ENCODE measurements at regions not wholly inside any gene's neighbourhood (a gene's known extent, or its start where the extent isn't known, plus 50 kb on each side); places are given as distances from the start of the nearest gene placed in this dataset.
"Not testable (repeated sequence)": the region's sequence is repeated elsewhere in the genome, so short reads cannot be mapped to it uniquely, and the experiment has no call there.

DNA sequence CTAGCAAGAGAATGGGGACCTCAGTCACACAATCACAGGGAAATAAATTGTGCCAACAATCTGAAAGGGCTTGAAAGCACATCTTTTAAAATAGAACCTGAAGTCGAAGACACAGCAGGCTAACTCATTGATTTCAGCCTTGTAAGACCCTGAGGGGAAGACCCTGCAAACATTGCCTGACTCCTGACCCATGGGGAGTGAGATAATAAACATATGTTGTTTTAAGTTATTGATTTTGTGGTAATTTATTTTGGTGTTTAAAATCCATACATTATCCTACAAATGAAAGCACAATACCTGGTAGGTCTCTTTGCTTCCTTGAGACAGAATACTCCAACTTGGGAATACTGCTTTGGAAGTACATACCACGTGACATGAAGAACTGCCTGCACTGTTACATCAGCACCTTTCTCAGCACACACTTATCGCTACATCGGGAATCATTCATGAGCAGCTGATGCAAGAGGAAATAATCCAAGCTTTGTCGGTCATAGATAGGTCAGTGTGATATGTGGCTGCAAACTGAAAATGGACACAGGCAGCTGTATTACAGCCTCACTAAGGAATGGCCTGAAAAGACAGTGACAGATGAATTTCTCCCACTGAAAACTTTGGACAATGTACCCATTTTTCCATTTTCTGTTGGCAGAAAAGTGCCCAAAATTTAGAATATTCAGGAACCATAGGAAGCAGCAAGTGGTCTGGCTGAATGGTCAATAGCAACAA lies 494.5 kb upstream of the MAP2 start:
- intact Hi-C loops (cut with micrococcal nuclease) = no loop called here

DNA sequence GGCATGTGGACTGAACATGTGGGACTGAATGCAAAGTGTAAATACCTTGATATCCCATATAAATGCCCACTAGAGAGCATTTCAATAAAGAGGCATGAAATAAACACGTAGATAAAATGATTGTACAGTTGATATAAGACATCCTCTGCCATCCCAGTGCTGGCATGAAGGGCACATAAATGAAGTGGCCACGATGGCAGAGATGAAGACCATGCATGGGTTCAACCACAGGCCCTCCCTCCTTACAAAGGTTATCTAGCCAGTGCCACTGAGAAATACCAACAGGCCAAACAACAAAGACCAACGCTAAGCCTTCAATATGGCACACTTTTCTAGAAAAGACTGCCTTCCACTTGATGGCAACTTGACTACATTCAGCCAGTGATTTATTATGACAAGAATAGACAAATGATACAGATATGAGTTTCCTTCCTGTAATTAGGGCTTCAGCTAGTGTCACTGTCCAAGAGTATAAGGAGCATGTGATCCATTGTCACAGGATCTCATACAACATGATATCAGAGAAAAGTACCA lies 493.9 kb upstream of the MAP2 start:
- intact Hi-C loops (cut with micrococcal nuclease) = no loop called here

DNA sequence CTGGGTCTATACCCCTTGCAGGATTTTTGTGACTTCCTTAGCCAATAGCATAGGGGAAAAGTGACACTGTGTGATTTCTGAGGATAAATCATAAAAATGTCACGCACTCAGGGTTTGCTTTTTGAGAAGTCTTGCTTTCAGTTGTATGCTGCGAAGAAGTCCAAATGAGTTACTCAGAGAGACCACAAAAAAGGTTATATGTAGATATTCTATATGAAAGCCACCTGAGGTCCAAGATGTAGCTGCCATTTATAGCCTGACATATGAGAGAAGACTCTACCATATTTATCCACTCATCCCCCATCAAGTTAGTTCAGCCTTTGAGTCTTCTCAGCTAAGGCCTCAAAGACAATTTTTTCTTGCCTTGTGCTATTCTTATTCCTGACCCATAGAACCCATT lies 488.3 kb upstream of the MAP2 start:
- intact Hi-C loops (cut with micrococcal nuclease) = no loop called here

DNA sequence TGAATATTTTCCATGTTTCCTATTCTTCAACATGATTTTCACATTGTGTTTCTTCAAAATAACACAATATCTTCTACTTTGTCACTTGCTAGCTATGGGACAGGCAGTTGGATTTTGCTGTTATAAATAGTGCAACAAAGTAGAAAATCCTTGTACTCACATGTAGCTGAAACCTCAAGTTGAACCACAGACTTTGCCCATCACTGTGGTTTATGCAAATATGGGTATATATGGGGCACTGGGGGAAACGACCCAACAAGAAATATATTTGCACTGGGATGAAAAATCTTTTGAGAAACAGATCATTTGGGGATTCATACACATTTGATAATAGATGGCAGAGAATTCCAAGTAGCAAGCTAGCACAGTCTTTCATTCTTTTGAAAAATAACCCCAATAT lies 486.3 kb upstream of the MAP2 start:
- intact Hi-C loops (cut with micrococcal nuclease) = no loop called here

DNA sequence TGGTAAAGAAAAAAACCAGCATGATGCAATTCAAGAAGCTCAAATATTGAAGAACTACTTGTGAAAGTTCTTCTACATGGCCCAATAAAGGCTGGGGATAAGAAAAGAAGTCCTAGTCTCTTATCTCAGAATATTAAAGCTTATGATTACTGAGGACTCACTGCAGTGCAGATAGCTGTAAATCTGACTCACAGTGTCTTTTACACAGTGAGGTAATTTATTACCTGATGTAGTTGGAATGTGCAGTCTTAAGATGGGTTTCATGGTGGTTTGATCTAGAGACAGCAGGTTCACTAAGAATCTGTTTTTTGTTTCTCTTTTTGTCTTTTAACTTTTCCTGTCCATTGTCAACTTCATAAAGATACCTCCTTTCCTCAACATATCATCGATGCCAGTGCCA lies 484.0 kb upstream of the MAP2 start:
- intact Hi-C loops (cut with micrococcal nuclease) = no loop called here

DNA sequence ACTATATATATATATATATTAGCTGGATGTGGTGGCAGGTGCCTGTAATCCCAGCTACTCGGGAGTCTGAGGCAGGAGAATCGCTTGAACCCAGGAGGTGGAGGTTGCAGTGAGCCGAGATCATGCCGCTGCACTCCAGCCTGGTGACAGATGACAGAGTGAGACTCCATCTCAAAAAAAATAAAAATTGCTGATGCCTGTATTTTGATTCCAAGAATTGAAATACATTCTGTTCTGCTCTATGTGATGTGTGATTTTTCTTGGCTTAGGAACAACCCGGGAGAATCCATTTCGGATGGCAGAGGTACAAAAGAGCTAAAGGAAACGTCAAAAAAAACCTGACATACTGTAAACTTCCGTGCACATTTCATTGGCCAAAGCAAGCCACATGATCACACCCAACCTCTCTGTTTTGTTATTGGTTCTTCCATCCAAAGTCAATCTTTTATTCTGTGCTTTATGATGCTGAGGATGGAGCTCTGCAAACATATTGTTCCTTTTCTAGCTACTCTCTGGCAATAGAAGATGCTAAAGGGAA lies 478.1 kb upstream of the MAP2 start:
- intact Hi-C loops (cut with micrococcal nuclease) = no loop called here

DNA sequence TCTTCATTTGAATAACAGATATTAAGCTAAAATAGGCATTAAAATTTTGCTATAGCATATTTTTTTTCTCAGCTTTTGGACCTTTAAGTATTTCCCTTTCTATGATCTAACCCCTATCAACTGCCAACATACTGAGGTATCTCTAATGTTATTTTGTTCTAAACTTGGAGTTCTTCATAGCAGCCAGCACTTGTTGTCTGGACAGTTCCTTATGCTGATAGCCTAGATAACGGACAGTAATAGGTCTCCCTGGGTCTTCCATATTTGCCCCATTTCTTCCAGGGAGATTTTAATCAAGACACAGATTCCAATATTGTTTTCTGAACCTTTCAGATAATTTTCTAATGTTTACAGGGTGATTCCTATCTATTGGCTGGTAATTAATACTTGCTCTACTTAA lies 475.8 kb upstream of the MAP2 start:
- intact Hi-C loops (cut with micrococcal nuclease) = no loop called here

DNA sequence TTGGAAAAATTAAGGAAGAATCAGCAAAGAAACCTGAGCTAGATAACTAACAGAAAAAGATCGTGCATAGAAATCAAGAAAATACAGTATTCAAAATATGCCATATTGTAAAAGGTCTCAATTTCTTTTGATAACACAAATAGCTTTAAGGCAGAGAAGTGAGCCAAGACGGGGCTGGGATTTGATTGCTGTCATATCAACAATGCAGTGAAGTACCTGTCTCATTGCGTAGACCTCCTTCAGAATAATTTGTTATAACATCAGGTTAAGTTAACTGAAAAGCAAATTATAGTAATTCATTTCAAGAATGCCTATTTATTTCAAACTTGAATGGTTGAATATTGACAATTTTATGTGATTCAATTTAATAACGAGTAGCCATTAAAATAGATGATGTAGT lies 453.8 kb upstream of the MAP2 start:
- intact Hi-C loops (cut with micrococcal nuclease) = no loop called here

DNA sequence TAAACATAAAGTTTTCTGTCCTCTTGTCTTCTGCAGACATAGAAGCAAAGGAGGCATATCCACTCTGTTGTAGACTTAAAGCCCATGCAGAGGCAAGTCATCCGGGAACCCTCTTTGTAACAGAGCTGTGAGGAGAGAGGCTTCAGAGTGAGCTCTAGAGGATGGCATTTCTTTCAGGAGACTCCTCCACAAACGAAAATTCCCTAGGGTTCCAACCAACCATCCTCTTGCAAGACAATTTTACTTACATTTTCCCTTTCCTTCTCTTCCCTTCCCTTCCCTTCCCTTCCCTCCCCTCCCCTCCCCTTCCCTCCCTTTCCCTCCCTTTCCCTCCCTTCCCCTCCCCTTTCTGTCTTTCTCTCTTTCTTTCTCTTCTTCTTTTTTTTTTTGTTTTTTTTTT lies 446.3 kb upstream of the MAP2 start:
- intact Hi-C loops (cut with micrococcal nuclease) = no loop called here

DNA sequence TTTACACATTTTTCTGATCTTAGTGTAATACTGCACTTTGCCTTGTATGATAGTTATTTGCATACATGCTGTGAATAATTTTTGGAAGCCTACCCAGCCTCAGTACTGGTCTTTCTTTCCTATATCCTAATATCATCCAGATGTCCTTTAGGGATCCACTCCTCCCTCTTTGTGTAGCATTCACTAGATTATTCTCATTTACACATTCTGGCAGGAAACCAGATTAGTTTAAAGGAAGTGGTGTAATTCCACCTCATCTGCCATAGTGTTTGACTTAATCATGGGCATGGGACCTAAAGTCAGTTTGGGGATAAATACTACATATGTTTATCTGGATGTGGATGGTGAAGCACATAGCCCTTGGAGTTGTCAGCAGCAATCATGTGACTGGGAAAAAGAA lies 444.9 kb upstream of the MAP2 start:
- intact Hi-C loops (cut with micrococcal nuclease) = no loop called here

DNA sequence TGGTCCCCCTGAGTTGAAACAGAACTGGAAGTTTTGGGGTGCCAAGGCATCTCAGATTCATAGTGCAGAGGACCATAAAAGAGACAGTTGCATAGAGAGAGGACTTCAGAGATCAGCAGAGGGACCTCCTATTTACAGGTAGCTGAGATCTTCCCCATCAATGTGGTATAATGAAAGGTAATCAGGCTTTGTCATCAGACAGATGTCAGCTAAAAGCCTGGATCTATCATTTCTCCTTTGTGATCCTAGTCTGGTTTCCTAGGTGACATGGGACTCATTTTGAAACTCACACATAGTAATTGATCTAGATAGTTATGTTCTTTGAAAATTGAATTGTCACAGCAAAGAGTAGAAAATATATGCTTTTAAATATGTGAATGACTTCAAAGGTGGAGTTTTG lies 443.5 kb upstream of the MAP2 start:
- intact Hi-C loops (cut with micrococcal nuclease) = no loop called here

DNA sequence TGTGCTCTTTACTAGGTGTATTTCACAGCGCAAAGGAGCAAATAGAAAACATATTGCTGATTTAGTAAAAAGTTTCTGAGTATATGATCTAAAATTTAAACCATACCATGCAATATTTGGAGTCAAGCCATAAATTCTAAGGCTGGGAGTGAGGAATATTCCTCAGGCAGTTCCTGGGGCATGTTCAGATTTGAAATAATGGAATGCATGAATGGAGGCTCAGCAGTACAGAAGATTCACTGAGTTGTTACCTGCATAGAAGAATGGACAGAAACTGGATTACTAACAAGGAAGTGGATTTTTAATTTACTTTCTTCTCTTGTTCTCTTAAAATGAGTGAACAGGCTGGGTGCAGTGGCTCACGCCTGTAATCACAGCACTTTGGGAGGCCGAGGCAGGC lies 441.0 kb upstream of the MAP2 start:
- intact Hi-C loops (cut with micrococcal nuclease) = no loop called here

DNA sequence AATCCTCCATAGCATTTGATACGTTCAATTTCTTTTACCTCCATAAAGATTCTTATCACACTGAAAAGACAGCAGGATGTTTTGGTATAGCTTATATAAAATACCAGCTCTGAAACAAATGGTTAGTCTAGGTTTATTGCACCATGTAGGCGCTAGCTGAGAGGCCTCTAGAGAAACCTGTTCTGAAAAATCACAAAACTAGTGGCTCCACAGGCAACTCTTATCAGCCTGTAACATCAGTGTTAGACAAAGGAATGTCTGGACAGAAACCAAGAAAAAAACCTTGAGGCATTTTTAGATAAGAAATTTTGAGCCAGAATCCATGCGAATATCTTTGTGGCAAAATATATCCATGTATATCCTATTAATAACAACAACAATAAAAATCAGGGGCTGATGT lies 440.4 kb upstream of the MAP2 start:
- intact Hi-C loops (cut with micrococcal nuclease) = no loop called here

DNA sequence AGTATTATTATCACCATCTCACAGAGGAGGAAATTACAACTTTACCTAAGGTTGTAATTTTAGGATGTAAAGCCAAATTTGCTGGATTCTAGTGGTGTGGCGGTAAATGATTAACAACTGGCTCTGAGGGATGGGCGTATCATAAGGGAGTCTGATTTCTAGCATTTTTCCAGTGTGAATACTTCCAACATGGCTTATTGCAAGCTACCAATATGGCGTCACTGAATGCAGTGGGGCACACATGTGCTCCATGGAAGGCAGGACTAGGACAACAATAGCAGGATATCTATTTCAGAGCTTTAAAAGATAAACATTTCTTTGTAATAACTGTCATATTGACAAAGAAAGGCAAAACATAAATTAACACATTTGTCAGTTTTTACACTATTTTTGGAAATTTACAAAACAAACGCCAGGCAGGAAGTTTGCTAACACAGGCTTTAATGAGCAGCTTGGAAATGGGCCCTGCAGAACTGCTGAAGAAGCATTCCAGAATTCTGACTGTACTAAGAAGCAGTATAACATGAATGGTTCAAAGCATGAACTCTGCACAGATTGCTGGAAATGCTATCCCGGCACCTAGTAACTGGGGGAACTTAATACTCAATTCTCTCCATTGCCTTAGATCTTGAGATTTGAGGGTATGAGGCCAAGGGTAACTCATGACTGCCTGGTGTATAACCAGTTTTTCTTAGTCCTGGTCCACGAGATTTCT lies 439.3 kb upstream of the MAP2 start:
- intact Hi-C loops (cut with micrococcal nuclease) = no loop called here

DNA sequence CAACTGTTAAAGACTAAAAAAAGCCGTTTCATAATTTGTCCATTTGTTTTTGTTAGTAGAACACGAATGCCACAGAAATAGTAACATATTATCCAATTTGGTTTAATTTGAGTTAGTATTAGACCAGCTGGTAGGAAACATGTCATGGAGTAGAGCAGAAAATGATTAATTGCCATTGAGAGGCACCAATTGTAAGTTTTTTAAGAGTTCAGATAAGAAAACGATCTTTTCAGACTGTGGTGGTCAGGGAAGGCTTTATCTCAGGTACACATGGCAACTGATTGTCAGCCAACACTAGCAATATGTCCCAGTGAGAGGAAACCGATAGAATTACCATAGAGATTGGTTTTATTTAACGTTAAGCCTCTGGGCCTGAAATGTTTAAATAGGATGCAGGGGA lies 438.2 kb upstream of the MAP2 start:
- intact Hi-C loops (cut with micrococcal nuclease) = no loop called here

DNA sequence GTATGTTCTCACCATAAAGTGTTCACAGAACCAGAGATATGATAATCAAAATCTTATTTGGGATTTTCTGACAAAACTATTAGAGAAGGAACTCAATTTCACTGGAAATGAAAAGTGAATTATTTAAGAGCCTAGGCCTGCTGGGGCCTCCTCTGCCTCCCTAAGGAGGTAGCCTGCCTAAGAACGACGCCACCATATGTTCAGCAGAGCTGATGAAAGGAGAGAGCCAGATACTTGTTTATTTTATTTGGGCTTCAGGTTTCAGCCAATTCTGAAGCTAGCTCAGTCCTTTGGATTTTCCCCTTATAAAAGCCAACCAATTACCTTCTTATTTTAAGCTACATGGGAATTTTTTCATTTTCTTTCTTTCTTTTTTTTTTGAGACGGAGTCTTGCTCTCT lies 433.1 kb upstream of the MAP2 start:
- intact Hi-C loops (cut with micrococcal nuclease) = no loop called here

DNA sequence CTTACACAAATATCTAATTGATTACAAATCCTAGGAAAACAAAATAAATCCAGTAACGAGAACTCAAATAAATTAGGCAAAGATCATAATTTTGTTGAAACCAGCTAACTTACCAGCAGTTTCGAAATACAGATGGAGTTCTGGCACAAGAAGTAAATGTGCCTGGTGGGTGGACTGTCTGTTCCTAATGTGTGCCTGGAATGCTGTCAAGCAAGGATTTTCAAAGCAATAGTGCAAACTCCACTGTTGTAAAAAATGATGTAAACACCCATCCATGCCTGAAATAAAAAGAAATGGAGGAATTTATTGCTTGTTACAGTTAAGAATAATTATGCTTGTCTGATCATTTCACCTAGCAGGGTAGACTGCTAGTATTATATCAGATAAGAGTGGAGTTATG lies 423.9 kb upstream of the MAP2 start:
- intact Hi-C loops (cut with micrococcal nuclease) = no loop called here

DNA sequence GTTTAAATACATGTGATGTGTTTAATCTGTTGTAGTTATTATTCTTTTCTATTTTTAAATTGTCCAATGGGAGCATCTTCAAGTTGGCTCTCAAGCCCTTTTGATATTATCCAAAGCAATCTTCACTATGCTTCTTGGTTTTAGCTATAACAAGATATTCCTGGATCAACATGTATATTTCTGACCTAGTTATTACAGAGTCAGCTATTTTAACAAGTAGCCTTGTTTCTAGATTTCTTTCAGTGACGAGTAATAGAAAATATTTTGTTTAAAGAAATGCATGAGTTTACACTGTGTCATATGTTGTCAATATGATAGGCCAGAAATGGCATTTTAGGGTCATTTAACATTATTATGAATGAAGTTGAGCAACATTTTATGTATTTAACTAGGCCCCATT lies 421.8 kb upstream of the MAP2 start:
- intact Hi-C loops (cut with micrococcal nuclease) = no loop called here

DNA sequence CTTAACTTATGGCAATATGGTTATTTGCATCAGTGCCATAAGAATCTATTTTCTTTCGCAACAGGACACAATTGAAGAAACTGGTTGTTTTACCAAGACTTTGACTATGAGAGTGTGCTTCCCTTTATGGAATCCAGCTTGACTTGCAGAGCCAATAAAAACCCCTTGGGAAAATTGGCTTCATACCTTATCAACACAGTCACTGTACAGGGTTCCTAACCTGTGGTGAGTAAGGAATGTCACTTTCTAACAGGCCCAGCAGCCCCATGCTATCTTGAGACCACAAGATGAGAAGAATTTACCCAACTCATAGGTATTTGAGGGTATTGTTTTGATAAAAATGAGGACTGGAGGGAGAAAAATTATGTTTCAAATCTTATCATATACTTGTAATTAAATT lies 418.5 kb upstream of the MAP2 start:
- intact Hi-C loops (cut with micrococcal nuclease) = no loop called here

DNA sequence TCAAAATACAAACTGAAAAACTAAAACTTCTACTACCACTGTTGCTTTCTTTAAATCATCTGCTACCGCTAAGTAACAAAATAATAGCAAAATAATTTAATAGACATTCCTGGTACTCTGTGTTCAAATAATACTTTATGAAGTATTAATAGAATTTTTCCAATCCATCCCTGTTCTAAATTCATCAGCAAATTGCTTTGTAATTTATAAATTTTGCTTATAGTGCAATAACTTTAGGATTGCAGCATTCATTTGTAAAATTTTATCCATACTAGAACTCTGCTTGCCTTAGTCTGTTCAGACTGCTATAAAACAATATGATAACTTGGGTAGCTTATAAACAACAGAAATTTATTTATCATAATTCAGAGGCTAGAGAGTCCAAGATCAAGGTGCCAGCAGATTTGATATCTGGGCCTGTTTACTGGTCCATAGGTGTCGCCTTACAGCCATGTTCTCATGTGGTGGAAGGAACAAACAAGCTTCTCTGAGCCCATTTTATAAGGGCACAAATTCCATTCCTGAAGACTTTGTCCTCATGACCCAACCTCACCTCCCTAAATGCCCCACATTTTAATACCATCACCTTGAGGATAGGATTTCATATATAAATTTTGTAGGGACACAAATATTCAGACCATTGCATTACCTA lies 415.1 kb upstream of the MAP2 start:
- intact Hi-C loops (cut with micrococcal nuclease) = no loop called here

DNA sequence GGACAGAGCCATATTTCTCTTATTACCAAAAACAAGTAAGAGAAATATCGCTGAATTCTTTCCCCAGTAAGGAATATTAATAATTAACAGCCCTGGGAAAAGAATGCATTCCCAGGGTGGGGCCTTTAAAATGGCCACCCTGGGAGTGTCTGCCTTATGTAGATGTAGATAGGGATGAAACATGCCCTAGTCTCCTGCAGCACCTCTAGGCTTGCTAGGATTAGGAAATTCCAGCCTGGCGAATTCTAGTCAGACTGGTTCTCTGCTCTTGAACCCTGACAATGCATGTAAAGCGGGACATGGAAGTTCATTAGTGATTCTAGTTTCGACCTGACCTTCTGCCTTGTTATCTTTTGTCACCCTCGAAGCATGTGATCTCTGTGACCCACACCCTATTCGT lies 405.2 kb upstream of the MAP2 start:
- intact Hi-C loops (cut with micrococcal nuclease) = not testable (repeated sequence)

DNA sequence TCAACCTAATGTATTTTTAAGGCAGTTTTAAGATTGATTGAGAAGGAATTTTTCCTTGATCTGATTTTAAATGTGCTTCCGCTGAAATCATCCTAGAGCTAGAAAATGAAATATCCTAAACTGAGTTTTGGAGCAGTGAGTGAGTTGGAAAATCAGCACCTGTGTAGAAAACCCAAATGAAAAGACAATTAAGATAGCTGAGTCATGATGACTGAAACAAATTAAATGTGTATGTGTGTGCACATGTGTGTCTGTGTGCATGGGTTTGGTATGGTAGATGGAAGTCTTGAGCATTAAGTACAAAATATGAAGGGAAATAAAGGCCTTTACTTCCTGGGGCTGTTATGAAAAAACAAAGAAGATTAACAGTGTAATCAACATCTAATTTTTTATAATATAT lies 394.6 kb upstream of the MAP2 start:
- intact Hi-C loops (cut with micrococcal nuclease) = no loop called here
